ENCODE measurements at regions not wholly inside any gene's neighbourhood (a gene's known extent, or its start where the extent isn't known, plus 50 kb on each side); places are given as distances from the start of the nearest gene placed in this dataset.
"Not testable (repeated sequence)": the region's sequence is repeated elsewhere in the genome, so short reads cannot be mapped to it uniquely, and the experiment has no call there.

GRCh38 chr5:36528588-36528987 lies 77.8 kb upstream of the SLC1A3 start:
- H3K27ac ChIP-seq (ENCODE audit: low read depth, low read length): no peak overlapping the region
- no peaks in the 10 kb centered on the region for H3K27me3 ChIP-seq (ENCODE audit: control insufficient read depth, insufficient read depth, low read length)

GRCh38 chr5:36529142-36529541 lies 77.3 kb upstream of the SLC1A3 start:
- Histone ChIP-seq H3K4me3 (ENCODE audit: low read depth, low read length) (no peak overlapping the region), H3K9me3 (ENCODE audit: control insufficient read depth, insufficient read depth, low read depth, low read length) (no peaks in the 10 kb centered on the region), H3K27me3 (ENCODE audit: control insufficient read depth, insufficient read depth, low read length) (no peaks in the 10 kb centered on the region), H3K9ac (ENCODE audit: low read length) (no peak overlapping the region), H3K4me1 (ENCODE audit: control insufficient read depth, insufficient read depth, low read length) (no peaks in the 10 kb centered on the region), H3K27ac (ENCODE audit: low read depth, low read length) (no peak overlapping the region), H3K36me3 (ENCODE audit: control insufficient read depth, insufficient read depth, low read length) (no peaks in the 10 kb centered on the region)

More at GRCh38 chr5:36528588-36528987, 77.8 kb upstream of the SLC1A3 start:
- Histone ChIP-seq H3K9ac (ENCODE audit: low read length) (no peak overlapping the region), H3K4me1 (ENCODE audit: control insufficient read depth, insufficient read depth, low read length) (no peaks in the 10 kb centered on the region), H3K36me3 (ENCODE audit: control insufficient read depth, insufficient read depth, low read length) (no peaks in the 10 kb centered on the region), H3K4me3 (ENCODE audit: low read depth, low read length) (no peak overlapping the region), H3K9me3 (ENCODE audit: control insufficient read depth, insufficient read depth, low read depth, low read length) (no peaks in the 10 kb centered on the region)

GRCh38 chr5:36530215-36530614 lies 76.2 kb upstream of the SLC1A3 start:
- no peak overlapping the region for H3K4me3 ChIP-seq (ENCODE audit: low read depth, low read length)
- H3K4me1 ChIP-seq (ENCODE audit: control insufficient read depth, insufficient read depth, low read length): no peaks in the 10 kb centered on the region
- H3K9ac ChIP-seq (ENCODE audit: low read length): no peak overlapping the region
- H3K27me3 ChIP-seq (ENCODE audit: control insufficient read depth, insufficient read depth, low read length): no peaks in the 10 kb centered on the region
- no peaks in the 10 kb centered on the region for H3K9me3 ChIP-seq (ENCODE audit: control insufficient read depth, insufficient read depth, low read depth, low read length)
- H3K27ac ChIP-seq (ENCODE audit: low read depth, low read length): no peak overlapping the region
- no peaks in the 10 kb centered on the region for H3K36me3 ChIP-seq (ENCODE audit: control insufficient read depth, insufficient read depth, low read length)

GRCh38 chr5:36531401-36531800 lies 75.0 kb upstream of the SLC1A3 start:
- H3K9ac ChIP-seq (ENCODE audit: low read length): no peak overlapping the region
- H3K4me3 ChIP-seq (ENCODE audit: low read depth, low read length): no peak overlapping the region
- no peaks in the 10 kb centered on the region for H3K4me1 ChIP-seq (ENCODE audit: control insufficient read depth, insufficient read depth, low read length)
- H3K9me3 ChIP-seq (ENCODE audit: control insufficient read depth, insufficient read depth, low read depth, low read length): no peaks in the 10 kb centered on the region
- H3K27me3 ChIP-seq (ENCODE audit: control insufficient read depth, insufficient read depth, low read length): no peaks in the 10 kb centered on the region
- no peaks in the 10 kb centered on the region for H3K36me3 ChIP-seq (ENCODE audit: control insufficient read depth, insufficient read depth, low read length)
- H3K27ac ChIP-seq (ENCODE audit: low read depth, low read length): no peak overlapping the region

- no peak overlapping the region for H3K9ac ChIP-seq (ENCODE audit: low read length)
- no peaks in the 10 kb centered on the region for H3K9me3 ChIP-seq (ENCODE audit: control insufficient read depth, insufficient read depth, low read depth, low read length)
- no peak overlapping the region for H3K4me3 ChIP-seq (ENCODE audit: low read depth, low read length)
- no peaks in the 10 kb centered on the region for H3K36me3 ChIP-seq (ENCODE audit: control insufficient read depth, insufficient read depth, low read length)
- no peaks in the 10 kb centered on the region for H3K27me3 ChIP-seq (ENCODE audit: control insufficient read depth, insufficient read depth, low read length)
- no peaks in the 10 kb centered on the region for H3K4me1 ChIP-seq (ENCODE audit: control insufficient read depth, insufficient read depth, low read length)
- H3K27ac ChIP-seq (ENCODE audit: low read depth, low read length): no peak overlapping the region
Observed at GRCh38 chr5:36535378-36535777, 71.0 kb upstream of the SLC1A3 start.

DNA sequence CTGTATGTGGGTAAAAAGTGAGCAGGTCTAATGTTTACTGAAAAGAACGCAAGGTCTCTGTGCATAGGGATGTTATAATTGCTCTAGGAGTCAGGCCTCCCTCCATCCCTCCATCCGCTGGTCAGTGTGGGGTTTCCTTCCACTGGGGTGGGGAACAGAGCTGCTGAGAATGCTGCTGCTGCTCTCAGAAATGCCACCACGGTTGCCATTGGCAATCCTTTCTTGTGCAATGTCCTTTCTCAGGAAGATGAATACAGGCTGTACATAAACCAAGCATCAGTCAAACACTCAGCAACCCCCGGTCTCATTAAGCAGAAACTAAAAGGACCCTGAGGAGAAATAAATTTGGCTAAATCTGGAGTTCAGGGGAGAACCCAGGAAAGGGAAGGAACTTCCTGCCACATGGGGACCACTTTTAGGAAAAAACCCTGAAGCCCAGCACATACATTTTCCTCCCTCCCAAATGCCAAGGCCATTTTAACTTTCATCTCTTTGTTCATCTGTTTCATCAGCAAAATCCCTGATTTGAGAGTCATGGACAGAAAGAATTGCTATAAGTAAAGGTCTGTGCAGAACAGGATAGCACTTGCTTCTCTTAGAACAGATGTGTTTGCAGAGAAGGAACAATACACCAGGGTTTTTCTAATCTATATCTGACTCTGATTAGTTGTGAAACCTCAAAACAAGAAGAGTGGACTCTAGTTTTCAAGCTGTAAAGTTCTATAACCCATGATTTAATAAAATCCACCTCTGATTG lies 70.4 kb upstream of the SLC1A3 start:
- no peaks in the 10 kb centered on the region for H3K4me1 ChIP-seq (ENCODE audit: control insufficient read depth, insufficient read depth, low read length)
- H3K36me3 ChIP-seq (ENCODE audit: control insufficient read depth, insufficient read depth, low read length): no peaks in the 10 kb centered on the region
- no peaks in the 10 kb centered on the region for H3K27me3 ChIP-seq (ENCODE audit: control insufficient read depth, insufficient read depth, low read length)
- no peak overlapping the region for H3K9ac ChIP-seq (ENCODE audit: low read length)
- no peak overlapping the region for H3K27ac ChIP-seq (ENCODE audit: low read depth, low read length)
- H3K4me3 ChIP-seq (ENCODE audit: low read depth, low read length): no peak overlapping the region
- no peaks in the 10 kb centered on the region for H3K9me3 ChIP-seq (ENCODE audit: control insufficient read depth, insufficient read depth, low read depth, low read length)

DNA sequence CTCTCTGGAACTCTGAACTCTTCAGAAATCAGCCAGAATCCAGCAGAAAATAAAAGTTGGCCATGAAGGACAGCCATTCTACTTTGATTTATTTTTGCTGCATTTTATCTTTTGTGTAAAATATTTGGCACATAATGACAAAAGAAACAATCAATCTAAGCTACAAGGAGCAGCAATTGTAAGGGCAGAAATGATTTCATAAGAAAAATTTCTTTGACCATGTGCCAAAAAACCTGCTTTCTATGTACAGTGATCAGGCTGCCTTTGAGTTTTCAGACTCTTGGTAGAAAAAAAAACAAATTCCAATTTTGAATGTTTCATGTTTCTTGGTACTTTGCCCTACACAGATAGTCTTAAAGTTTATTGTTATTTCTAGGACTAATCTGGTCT lies 69.8 kb upstream of the SLC1A3 start:
- Histone ChIP-seq H3K4me3 (ENCODE audit: low read depth, low read length) (no peak overlapping the region), H3K9ac (ENCODE audit: low read length) (no peak overlapping the region), H3K27me3 (ENCODE audit: control insufficient read depth, insufficient read depth, low read length) (no peaks in the 10 kb centered on the region), H3K36me3 (ENCODE audit: control insufficient read depth, insufficient read depth, low read length) (no peaks in the 10 kb centered on the region), H3K4me1 (ENCODE audit: control insufficient read depth, insufficient read depth, low read length) (no peaks in the 10 kb centered on the region), H3K9me3 (ENCODE audit: control insufficient read depth, insufficient read depth, low read depth, low read length) (no peaks in the 10 kb centered on the region), H3K27ac (ENCODE audit: low read depth, low read length) (no peak overlapping the region)

- H3K9me3 ChIP-seq (ENCODE audit: control insufficient read depth, insufficient read depth, low read depth, low read length): no peaks in the 10 kb centered on the region
- no peaks in the 10 kb centered on the region for H3K36me3 ChIP-seq (ENCODE audit: control insufficient read depth, insufficient read depth, low read length)
- H3K9ac ChIP-seq (ENCODE audit: low read length): no peak overlapping the region
- H3K4me3 ChIP-seq (ENCODE audit: low read depth, low read length): no peak overlapping the region
- H3K4me1 ChIP-seq (ENCODE audit: control insufficient read depth, insufficient read depth, low read length): no peaks in the 10 kb centered on the region
- H3K27ac ChIP-seq (ENCODE audit: low read depth, low read length): no peak overlapping the region
- H3K27me3 ChIP-seq (ENCODE audit: control insufficient read depth, insufficient read depth, low read length): no peaks in the 10 kb centered on the region
Observed at GRCh38 chr5:36537724-36538123, 68.7 kb upstream of the SLC1A3 start.

GRCh38 chr5:36552651-36553393 lies 53.6 kb upstream of the SLC1A3 start:
- Histone ChIP-seq H3K4me3 (ENCODE audit: low read depth, low read length) (no peak overlapping the region), H3K4me1 (ENCODE audit: control insufficient read depth, insufficient read depth, low read length) (no peaks in the 10 kb centered on the region), H3K9ac (ENCODE audit: low read length) (no peak overlapping the region), H3K36me3 (ENCODE audit: control insufficient read depth, insufficient read depth, low read length) (no peaks in the 10 kb centered on the region), H3K27me3 (ENCODE audit: control insufficient read depth, insufficient read depth, low read length) (no peaks in the 10 kb centered on the region), H3K27ac (ENCODE audit: low read depth, low read length) (no peak overlapping the region), H3K9me3 (ENCODE audit: control insufficient read depth, insufficient read depth, low read depth, low read length) (peaks cover 11% of the 10 kb centered on the region; the same call in 1 of the 2 replicates)

DNA sequence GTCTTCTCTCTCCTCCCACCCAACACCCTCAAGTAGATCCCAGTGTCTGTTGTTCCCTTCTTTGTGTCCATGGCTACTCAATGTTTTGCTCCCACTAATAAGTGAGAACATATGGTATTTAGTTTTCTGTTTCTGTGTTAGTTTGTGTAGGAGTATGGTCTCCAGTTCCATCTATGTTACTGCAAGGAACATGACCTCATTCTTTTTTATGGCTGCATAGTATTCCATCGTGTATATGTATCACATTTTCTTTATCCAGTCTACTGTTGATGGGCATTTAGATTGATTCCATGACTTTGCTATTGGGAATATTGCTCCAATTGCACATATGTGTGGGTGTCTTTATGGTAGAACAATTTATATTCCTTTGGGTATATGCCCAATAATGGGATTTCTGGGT lies 51.4 kb upstream of the SLC1A3 start:
- not testable (repeated sequence) for H3K4me3 ChIP-seq (ENCODE audit: low read depth, low read length); H3K9me3 ChIP-seq (ENCODE audit: control insufficient read depth, insufficient read depth, low read depth, low read length); H3K27me3 ChIP-seq (ENCODE audit: control insufficient read depth, insufficient read depth, low read length); H3K9ac ChIP-seq (ENCODE audit: low read length); H3K36me3 ChIP-seq (ENCODE audit: control insufficient read depth, insufficient read depth, low read length); H3K4me1 ChIP-seq (ENCODE audit: control insufficient read depth, insufficient read depth, low read length); H3K27ac ChIP-seq (ENCODE audit: low read depth, low read length)
